GM23248 (cell line): ENCODE measurements at regions not wholly inside any gene's neighbourhood (a gene's known extent, or its start where the extent isn't known, plus 50 kb on each side); places are given as distances from the start of the nearest gene placed in this dataset.

ENCODE experiments used
- EZH2 ChIP-seq: fragments of 200-600 bp; sonication (generic); IDR thresholded peaks from 2 replicates; pipeline ENCODE4 v1.6.1; 2018; ENCODE audit warnings: antibody characterized with exemption, mild to moderate bottlenecking; ENCODE audit not compliant: insufficient read depth, poor library complexity, severe bottlenecking
- EZH2phosphoT487 ChIP-seq: fragments of 200-600 bp; sonication (generic); IDR thresholded peaks from 2 replicates; pipeline ENCODE4 v1.6.1; 2018; ENCODE audit warnings: antibody characterized with exemption, moderate library complexity, mild to moderate bottlenecking, low read depth; ENCODE audit not compliant: insufficient read depth

- TF ChIP-seq EZH2 = no peak
- no peak for TF ChIP-seq EZH2phosphoT487
Observed at GRCh38 chr1:245086389-245086969, 68.3 kb upstream of the KIF26B start.
